PC-3 (cell line): ENCODE measurements at regions not wholly inside any gene's neighbourhood (a gene's known extent, or its start where the extent isn't known, plus 50 kb on each side); places are given as distances from the start of the nearest gene placed in this dataset.

Experiments used
- EZH2phosphoT487 ChIP-seq: fragments of 300-600 bp; sonication (generic); IDR thresholded peaks from 2 replicates; pipeline ENCODE4 v1.6.1; 2018; ENCODE audit warnings: mild to moderate bottlenecking, antibody characterized with exemption, low read length, borderline replicate concordance
- TF ChIP-seq, protein P1 (sequence below): fragments of 300-600 bp; sonication (generic); conservative IDR thresholded peaks from 2 replicates; pipeline ENCODE4 v1.5.1; 2017; ENCODE audit warnings: antibody characterized with exemption, low read depth, mild to moderate bottlenecking, low read length

DNA sequence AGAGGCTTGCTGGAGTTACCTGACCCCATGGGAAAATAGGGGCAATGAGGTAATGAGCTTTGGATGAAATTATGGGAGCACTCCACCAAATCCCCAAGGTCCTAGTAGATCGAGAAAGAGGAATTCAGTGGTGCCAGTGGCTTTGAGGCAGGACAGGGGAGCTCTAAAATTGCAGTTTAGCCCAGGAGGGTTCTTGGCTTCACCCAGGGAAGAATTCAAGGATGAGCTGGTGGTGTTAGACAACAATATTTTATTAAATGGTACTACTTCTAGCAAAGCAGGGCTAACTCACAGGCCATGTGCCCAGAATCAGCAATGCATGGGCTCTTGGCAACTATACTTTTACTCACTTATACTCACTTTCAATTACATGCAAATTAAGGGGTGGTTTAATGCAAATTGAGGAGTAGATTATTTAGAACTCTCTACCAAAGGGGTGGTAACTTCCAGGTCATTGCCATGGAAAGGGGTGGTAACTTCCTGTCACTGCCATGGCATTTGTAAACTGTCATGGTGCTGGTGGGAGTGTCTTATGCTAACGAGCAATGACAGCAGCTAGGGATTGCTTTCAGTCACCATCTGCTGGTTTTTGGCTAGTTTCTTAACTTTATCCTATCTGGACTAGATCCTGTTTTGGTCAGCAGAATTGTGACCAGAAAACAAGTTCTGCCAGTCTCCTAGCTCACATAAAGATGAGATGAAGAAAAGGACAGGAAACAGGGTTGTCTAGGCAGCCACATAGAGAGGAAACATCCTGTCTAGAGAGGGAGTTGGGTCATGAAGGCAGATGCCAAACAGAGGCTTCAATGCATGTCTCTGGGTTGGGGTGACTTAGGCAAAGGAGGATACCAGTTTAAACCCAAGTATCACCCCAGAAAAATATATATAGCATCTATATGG, 64.7 kb downstream of the ZNF641 start:
- TF ChIP-seq EZH2phosphoT487, result no peak
- TF ChIP-seq, protein P1, sequence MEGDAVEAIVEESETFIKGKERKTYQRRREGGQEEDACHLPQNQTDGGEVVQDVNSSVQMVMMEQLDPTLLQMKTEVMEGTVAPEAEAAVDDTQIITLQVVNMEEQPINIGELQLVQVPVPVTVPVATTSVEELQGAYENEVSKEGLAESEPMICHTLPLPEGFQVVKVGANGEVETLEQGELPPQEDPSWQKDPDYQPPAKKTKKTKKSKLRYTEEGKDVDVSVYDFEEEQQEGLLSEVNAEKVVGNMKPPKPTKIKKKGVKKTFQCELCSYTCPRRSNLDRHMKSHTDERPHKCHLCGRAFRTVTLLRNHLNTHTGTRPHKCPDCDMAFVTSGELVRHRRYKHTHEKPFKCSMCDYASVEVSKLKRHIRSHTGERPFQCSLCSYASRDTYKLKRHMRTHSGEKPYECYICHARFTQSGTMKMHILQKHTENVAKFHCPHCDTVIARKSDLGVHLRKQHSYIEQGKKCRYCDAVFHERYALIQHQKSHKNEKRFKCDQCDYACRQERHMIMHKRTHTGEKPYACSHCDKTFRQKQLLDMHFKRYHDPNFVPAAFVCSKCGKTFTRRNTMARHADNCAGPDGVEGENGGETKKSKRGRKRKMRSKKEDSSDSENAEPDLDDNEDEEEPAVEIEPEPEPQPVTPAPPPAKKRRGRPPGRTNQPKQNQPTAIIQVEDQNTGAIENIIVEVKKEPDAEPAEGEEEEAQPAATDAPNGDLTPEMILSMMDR, result no peak
